Endodermal cell (in vitro differentiated cells): ENCODE measurements at regions not wholly inside any gene's neighbourhood (a gene's known extent, or its start where the extent isn't known, plus 50 kb on each side); places are given as distances from the start of the nearest gene placed in this dataset.

ENCODE experiments used
- DNase-seq: peaks from one replicate; pipeline ENCODE4 v3.0.0-alpha.2; 2017
- H3K27ac ChIP-seq: 2 replicates; pipeline ENCODE4 v1.5.1; 2013; ENCODE audit warnings: mild to moderate bottlenecking, low read depth, low read length, moderate library complexity
- H3K27me3 ChIP-seq: 2 replicates; pipeline ENCODE4 v1.6.1; 2013; ENCODE audit warnings: mild to moderate bottlenecking, low read length, moderate library complexity; ENCODE audit not compliant: insufficient read depth, control insufficient read depth, poor library complexity, severe bottlenecking
- H3K36me3 ChIP-seq: 2 replicates; pipeline ENCODE4 v1.7.0; 2013; ENCODE audit warnings: mild to moderate bottlenecking, low read length, moderate library complexity; ENCODE audit not compliant: control insufficient read depth, insufficient read depth
- H3K4me1 ChIP-seq: one replicate; pipeline ENCODE4 v1.7.0; 2013; ENCODE audit warnings: low read length; ENCODE audit not compliant: control insufficient read depth, insufficient read depth
- H3K4me3 ChIP-seq: 2 replicates; pipeline ENCODE4 v1.5.1; 2013; ENCODE audit warnings: mild to moderate bottlenecking, low read length, moderate library complexity
- H3K9ac ChIP-seq: 2 replicates; pipeline ENCODE4 v1.6.1; 2013; ENCODE audit warnings: mild to moderate bottlenecking, low read length, moderate library complexity; ENCODE audit not compliant: poor library complexity, severe bottlenecking; ENCODE audit errors: extremely low read depth
- H3K9me3 ChIP-seq: 2 replicates; pipeline ENCODE4 v1.6.1; 2013; ENCODE audit warnings: mild to moderate bottlenecking, low read length, moderate library complexity; ENCODE audit not compliant: control insufficient read depth
- H3K27ac Mint-ChIP-seq: 2 replicates; pipeline ENCODE4 v1.8.0; 2020; ENCODE audit warnings: mixed read lengths
- H3K27me3 Mint-ChIP-seq: 2 replicates; pipeline ENCODE4 v1.8.0; 2021; ENCODE audit warnings: mild to moderate bottlenecking, mixed read lengths; ENCODE audit not compliant: insufficient read depth
- H3K36me3 Mint-ChIP-seq: 2 replicates; pipeline ENCODE4 v1.8.0; 2020; ENCODE audit warnings: low read depth, mixed read lengths
- H3K4me1 Mint-ChIP-seq: 2 replicates; pipeline ENCODE4 v1.8.0; 2020; ENCODE audit warnings: mixed read lengths
- H3K4me3 Mint-ChIP-seq: 2 replicates; pipeline ENCODE4 v1.8.0; 2020; ENCODE audit warnings: mild to moderate bottlenecking, moderate library complexity, mixed read lengths
- H3K9me3 Mint-ChIP-seq: 2 replicates; pipeline ENCODE4 v1.8.0; 2020; ENCODE audit warnings: mild to moderate bottlenecking, mixed read lengths
- WGBS, 2 experiments: methylation state at CpG; one replicate each; pipeline versions ENCODE4 v1.1.5 to v1.1.7; 2013; ENCODE audit warnings: missing lambda C conversion rate in 2 of 2, mixed read lengths in 1 of 2; ENCODE audit not compliant: insufficient coverage in 1 of 2, insufficient read length in 1 of 2; 5-methylcytosine and 5-hydroxymethylcytosine counted together
- TF ChIP-seq, protein P1 (sequence below): fragments of 200-600 bp; sonication (generic); conservative IDR thresholded peaks from 2 replicates; pipeline ENCODE4 v1.5.0; 2021; ENCODE audit warnings: antibody characterized with exemption, mild to moderate bottlenecking

DNA sequence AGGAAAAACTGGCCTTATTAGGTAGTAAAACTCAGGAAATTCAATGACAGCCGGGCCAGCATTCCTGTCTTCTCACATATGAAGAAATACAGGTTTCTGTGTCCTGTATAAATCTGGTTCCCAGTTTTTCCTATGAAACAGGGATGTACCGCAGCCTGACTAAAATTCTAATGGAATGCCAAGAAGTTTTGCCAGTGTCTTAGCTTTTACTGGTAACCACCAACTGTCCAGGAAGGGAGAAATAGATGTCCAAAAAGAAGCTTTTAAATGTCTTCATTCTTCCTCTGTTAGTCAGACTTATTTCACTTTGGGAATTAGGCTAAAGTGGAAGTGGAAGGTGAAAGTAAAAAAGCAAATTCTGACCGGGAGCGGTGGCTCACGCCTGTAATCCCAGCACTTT is 108.0 kb upstream of the TBL1X start:
- WGBS, 2 experiments, result 78 to 91% methylated on average over 4 to 5 of the region's 5 CpGs
- TF ChIP-seq, protein P1, sequence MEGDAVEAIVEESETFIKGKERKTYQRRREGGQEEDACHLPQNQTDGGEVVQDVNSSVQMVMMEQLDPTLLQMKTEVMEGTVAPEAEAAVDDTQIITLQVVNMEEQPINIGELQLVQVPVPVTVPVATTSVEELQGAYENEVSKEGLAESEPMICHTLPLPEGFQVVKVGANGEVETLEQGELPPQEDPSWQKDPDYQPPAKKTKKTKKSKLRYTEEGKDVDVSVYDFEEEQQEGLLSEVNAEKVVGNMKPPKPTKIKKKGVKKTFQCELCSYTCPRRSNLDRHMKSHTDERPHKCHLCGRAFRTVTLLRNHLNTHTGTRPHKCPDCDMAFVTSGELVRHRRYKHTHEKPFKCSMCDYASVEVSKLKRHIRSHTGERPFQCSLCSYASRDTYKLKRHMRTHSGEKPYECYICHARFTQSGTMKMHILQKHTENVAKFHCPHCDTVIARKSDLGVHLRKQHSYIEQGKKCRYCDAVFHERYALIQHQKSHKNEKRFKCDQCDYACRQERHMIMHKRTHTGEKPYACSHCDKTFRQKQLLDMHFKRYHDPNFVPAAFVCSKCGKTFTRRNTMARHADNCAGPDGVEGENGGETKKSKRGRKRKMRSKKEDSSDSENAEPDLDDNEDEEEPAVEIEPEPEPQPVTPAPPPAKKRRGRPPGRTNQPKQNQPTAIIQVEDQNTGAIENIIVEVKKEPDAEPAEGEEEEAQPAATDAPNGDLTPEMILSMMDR, result no peak
- no peak for DNase-seq
- no peaks in the 10 kb centered on the region for H3K9me3 ChIP-seq
- peaks cover 2% of the 10 kb centered on the region for H3K27me3 Mint-ChIP-seq
- H3K9ac ChIP-seq, result no peak overlapping the region
- no peak overlapping the region for H3K4me3 ChIP-seq
- H3K4me3 Mint-ChIP-seq, result no peak overlapping the region
- H3K27me3 ChIP-seq, result no peaks in the 10 kb centered on the region
- H3K4me1 Mint-ChIP-seq, result peaks cover 9% of the 10 kb centered on the region
- peaks cover 38% of the 10 kb centered on the region for H3K9me3 Mint-ChIP-seq
- H3K36me3 Mint-ChIP-seq, result no peaks in the 10 kb centered on the region
- H3K27ac Mint-ChIP-seq, result no peak overlapping the region
- no peak overlapping the region for H3K27ac ChIP-seq
- no peaks in the 10 kb centered on the region for H3K36me3 ChIP-seq
- H3K4me1 ChIP-seq, result no peaks in the 10 kb centered on the region

DNA sequence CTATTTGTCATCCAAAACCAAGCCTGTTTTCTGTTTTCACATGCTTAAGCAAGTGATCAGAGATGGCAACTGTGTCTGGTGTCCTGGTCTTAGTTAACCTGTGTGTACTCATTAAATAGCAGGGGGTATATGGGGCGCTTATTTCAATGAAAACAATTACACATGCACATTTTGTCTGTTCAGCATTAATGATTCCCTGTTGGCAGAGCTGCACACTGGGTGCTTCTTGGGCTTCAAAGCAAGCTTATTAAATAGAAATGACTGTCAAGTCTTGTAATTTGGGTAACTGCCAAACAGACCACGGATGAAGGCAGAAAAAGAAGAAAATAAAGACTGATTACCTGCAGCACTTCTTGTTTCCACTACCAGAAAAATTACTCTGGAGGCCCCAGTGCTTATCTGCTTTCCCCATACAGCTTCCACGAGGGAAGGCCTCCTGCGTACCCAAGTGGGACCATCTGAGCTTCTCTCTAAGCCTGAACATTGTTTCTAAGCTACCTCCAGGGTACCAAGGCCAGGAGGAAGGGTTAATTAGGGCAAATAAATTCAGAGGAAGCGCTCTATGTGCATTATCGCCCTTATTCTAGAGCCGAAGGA is 107.2 kb upstream of the TBL1X start:
- Histone ChIP-seq H3K9ac (no peak overlapping the region), H3K36me3 (no peaks in the 10 kb centered on the region), H3K4me3 (no peak overlapping the region), H3K27me3 (no peaks in the 10 kb centered on the region), H3K27ac (no peak overlapping the region), H3K9me3 (no peaks in the 10 kb centered on the region), H3K4me1 (no peaks in the 10 kb centered on the region)
- Mint-ChIP-seq H3K4me1 (peaks cover 1% of the 10 kb centered on the region), H3K4me3 (no peak overlapping the region), H3K27me3 (peaks cover 2% of the 10 kb centered on the region), H3K36me3 (no peaks in the 10 kb centered on the region), H3K9me3 (peaks cover 38% of the 10 kb centered on the region), H3K27ac (no peak overlapping the region)
- 89% methylated on average over 7 of the region's 7 CpGs; no CpG with 5 or more reads in 1 of the 2 experiments for WGBS, 2 experiments
- TF ChIP-seq, protein P1, result no peak
- no peak for DNase-seq

DNA sequence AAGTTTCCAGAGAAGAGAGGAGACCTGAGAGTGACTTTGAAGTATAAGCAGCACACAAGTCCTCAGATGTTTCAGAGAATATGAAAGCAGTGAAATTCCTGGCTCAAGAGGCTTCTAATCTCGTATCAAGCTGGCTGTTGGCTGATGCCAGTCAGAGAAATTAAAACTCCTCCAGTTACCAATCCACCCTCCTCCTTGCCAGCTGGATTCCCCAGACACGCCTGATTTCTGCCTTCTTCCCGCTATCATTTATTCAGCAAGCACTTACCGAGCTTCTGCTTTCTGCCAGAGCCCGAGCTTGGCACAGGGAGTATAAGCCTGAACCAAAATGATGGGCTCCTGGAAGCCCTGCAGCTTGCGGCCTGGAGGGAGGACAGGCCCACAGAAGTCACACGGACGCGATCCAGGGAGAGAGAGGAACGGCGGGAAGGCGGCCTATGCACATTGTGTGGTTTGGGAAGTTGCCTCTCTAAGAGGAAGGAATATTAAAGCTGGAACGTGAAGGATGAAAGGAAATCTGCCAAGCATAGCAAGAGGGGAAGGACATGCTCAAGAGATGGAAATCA is 102.4 kb upstream of the TBL1X start:
- H3K4me3 Mint-ChIP-seq, result no peak overlapping the region
- H3K27ac ChIP-seq, result no peak overlapping the region
- no peak overlapping the region for H3K9ac ChIP-seq
- no peak for DNase-seq
- H3K27ac Mint-ChIP-seq, result no peak overlapping the region
- peaks cover 41% of the 10 kb centered on the region for H3K9me3 Mint-ChIP-seq
- TF ChIP-seq, protein P1, result no peak
- H3K4me1 Mint-ChIP-seq, result no peaks in the 10 kb centered on the region
- no peaks in the 10 kb centered on the region for H3K27me3 ChIP-seq
- WGBS, 2 experiments, result 93 to 100% methylated on average over 2 to 13 of the region's 13 CpGs
- no peak overlapping the region for H3K4me3 ChIP-seq
- no peaks in the 10 kb centered on the region for H3K36me3 ChIP-seq
- H3K4me1 ChIP-seq, result no peaks in the 10 kb centered on the region
- H3K9me3 ChIP-seq, result no peaks in the 10 kb centered on the region
- no peaks in the 10 kb centered on the region for H3K36me3 Mint-ChIP-seq
- H3K27me3 Mint-ChIP-seq, result no peaks in the 10 kb centered on the region
